Testis (tissue), 2 donors: ENCODE measurements at regions not wholly inside any gene's neighbourhood (a gene's known extent, or its start where the extent isn't known, plus 50 kb on each side); places are given as distances from the start of the nearest gene placed in this dataset.

Source experiments
- CTCF ChIP-seq, 3 experiments: fragments of 450-650 bp in 2 of 3; fragments of 200-600 bp in 1 of 3; sonication (generic) in 1 of 3; IDR thresholded peaks; one replicate each; pipeline ENCODE4 v1.5.1; 2016 to 2019; ENCODE audit warnings: antibody characterized with exemption in 3 of 3, mild to moderate bottlenecking in 2 of 3, moderate library complexity in 1 of 3
- POLR2A ChIP-seq: fragments of 450-650 bp; IDR thresholded peaks from one replicate; pipeline ENCODE4 v1.6.1; 2017; ENCODE audit warnings: antibody characterized with exemption, mild to moderate bottlenecking, moderate library complexity

GRCh38 chr9:24398466-24398865 lies 147.2 kb downstream of the IZUMO3 start:
- no peak for TF ChIP-seq CTCF (IDR thresholded peaks at IDR 0.05)
- TF ChIP-seq POLR2A: no peak
